Thoracic aorta (tissue), 2 donors: ENCODE measurements at regions not wholly inside any gene's neighbourhood (a gene's known extent, or its start where the extent isn't known, plus 50 kb on each side); places are given as distances from the start of the nearest gene placed in this dataset.
A peak's percentile ranks its signal among the peaks of the same experiment; 100 is the strongest.
"Not testable (repeated sequence)": the region's sequence is repeated elsewhere in the genome, so short reads cannot be mapped to it uniquely, and the experiment has no call there.

Experiments used
- ATAC-seq: fragments of 150-250 bp; one replicate; pipeline ENCODE4 v1.8.0; 2017; ENCODE audit warnings: low read depth; ENCODE audit not compliant: insufficient number of reproducible peaks, low FRiP score
- DNase-seq: peaks from one replicate; pipeline ENCODE4 v3.0.0-alpha.2; 2020; ENCODE audit warnings: low spot score
- H3K27ac ChIP-seq, 2 donors: fragments of 200-600 bp; sonication (generic); 1 replicate in 1 of 2; 2 replicates in 1 of 2; pipeline ENCODE4 v1.5.1; 2016; ENCODE audit warnings: mild to moderate bottlenecking in 2 of 2, moderate library complexity in 2 of 2
- H3K27me3 ChIP-seq: fragments of 200-600 bp; sonication (generic); replicated peaks from 2 replicates; pipeline ENCODE4 v1.6.0; 2016; ENCODE audit warnings: mild to moderate bottlenecking; ENCODE audit not compliant: insufficient read depth
- H3K36me3 ChIP-seq: fragments of 200-600 bp; sonication (generic); one replicate; pipeline ENCODE4 v1.5.1; 2016
- H3K4me1 ChIP-seq, 2 donors: fragments of 200-600 bp; sonication (generic); 1 replicate in 1 of 2; 2 replicates in 1 of 2; pipeline versions ENCODE4 v1.5.1 to v1.6.0; 2016; ENCODE audit warnings: low read depth in 2 of 2, mild to moderate bottlenecking in 1 of 2; ENCODE audit not compliant: control insufficient read depth in 1 of 2
- H3K4me3 ChIP-seq: fragments of 200-600 bp; sonication (generic); 2 replicates; pipeline ENCODE4 v1.5.1; 2016; ENCODE audit warnings: mild to moderate bottlenecking
- H3K9me3 ChIP-seq: fragments of 200-600 bp; sonication (generic); 2 replicates; pipeline ENCODE4 v1.5.1; 2016

GRCh38 chr15:32536507-32537172, 56.6 kb upstream of the GOLGA8N start:
- ATAC-seq (peak; percentile 97), DNase-seq (peak; percentile 1)
- H3K4me1 ChIP-seq, H3K27me3 ChIP-seq, H3K9me3 ChIP-seq, H3K36me3 ChIP-seq: not testable (repeated sequence)
- peak overlapping the region; percentile 79 for H3K4me3 ChIP-seq
- peak overlapping the region; percentile 61 to 85 for H3K27ac ChIP-seq

GRCh38 chr15:32536057-32536493, 57.2 kb upstream of the GOLGA8N start:
- H3K4me1 ChIP-seq, H3K9me3 ChIP-seq, H3K4me3 ChIP-seq, H3K27me3 ChIP-seq, H3K36me3 ChIP-seq, H3K27ac ChIP-seq, DNase-seq, ATAC-seq: not testable (repeated sequence)

- H3K9me3 ChIP-seq, H3K36me3 ChIP-seq: not testable (repeated sequence)
Observed at GRCh38 chr15:32535150-32535898, 57.9 kb upstream of the GOLGA8N start.

GRCh38 chr15:32522900-32523299, 67.5 kb upstream of the GOLGA8O start:
- H3K27me3 ChIP-seq, H3K4me1 ChIP-seq, H3K27ac ChIP-seq, DNase-seq, H3K9me3 ChIP-seq, ATAC-seq, H3K4me3 ChIP-seq, H3K36me3 ChIP-seq: not testable (repeated sequence)

More at GRCh38 chr15:32535150-32535898, 57.9 kb upstream of the GOLGA8N start:
- DNase-seq, H3K4me3 ChIP-seq, H3K27me3 ChIP-seq, H3K27ac ChIP-seq, H3K4me1 ChIP-seq, ATAC-seq: not testable (repeated sequence)

GRCh38 chr15:32522421-32522820, 67.0 kb upstream of the GOLGA8O start:
- ATAC-seq, H3K4me1 ChIP-seq, DNase-seq, H3K27ac ChIP-seq, H3K36me3 ChIP-seq, H3K4me3 ChIP-seq, H3K27me3 ChIP-seq, H3K9me3 ChIP-seq: not testable (repeated sequence)

- H3K9me3 ChIP-seq, H3K4me1 ChIP-seq, H3K27ac ChIP-seq, H3K4me3 ChIP-seq, H3K27me3 ChIP-seq, H3K36me3 ChIP-seq, ATAC-seq, DNase-seq: not testable (repeated sequence)
Observed at GRCh38 chr15:32518976-32519375, 63.5 kb upstream of the GOLGA8O start.

GRCh38 chr15:32518013-32518412, 62.6 kb upstream of the GOLGA8O start:
- H3K27me3 ChIP-seq, H3K36me3 ChIP-seq, H3K27ac ChIP-seq, ATAC-seq, H3K4me1 ChIP-seq, DNase-seq, H3K9me3 ChIP-seq, H3K4me3 ChIP-seq: not testable (repeated sequence)

GRCh38 chr15:32516954-32517353, 61.5 kb upstream of the GOLGA8O start:
- not testable (repeated sequence) for H3K4me1 ChIP-seq, H3K4me3 ChIP-seq, H3K27me3 ChIP-seq, H3K9me3 ChIP-seq, DNase-seq, H3K36me3 ChIP-seq, H3K27ac ChIP-seq, ATAC-seq

GRCh38 chr15:32513378-32513777, 57.9 kb upstream of the GOLGA8O start:
- H3K9me3 ChIP-seq, DNase-seq, H3K4me3 ChIP-seq, H3K4me1 ChIP-seq, ATAC-seq, H3K27ac ChIP-seq, H3K27me3 ChIP-seq, H3K36me3 ChIP-seq: not testable (repeated sequence)

GRCh38 chr15:32510027-32510426, 54.6 kb upstream of the GOLGA8O start:
- not testable (repeated sequence) for H3K4me3 ChIP-seq, H3K9me3 ChIP-seq, DNase-seq

GRCh38 chr15:32508081-32508480, 52.6 kb upstream of the GOLGA8O start:
- H3K36me3 ChIP-seq, H3K4me3 ChIP-seq, H3K4me1 ChIP-seq, H3K9me3 ChIP-seq, H3K27me3 ChIP-seq, DNase-seq, ATAC-seq, H3K27ac ChIP-seq: not testable (repeated sequence)

More at GRCh38 chr15:32510027-32510426, 54.6 kb upstream of the GOLGA8O start:
- not testable (repeated sequence) for H3K27me3 ChIP-seq, H3K27ac ChIP-seq, ATAC-seq, H3K36me3 ChIP-seq, H3K4me1 ChIP-seq

GRCh38 chr15:32506787-32507186, 51.4 kb upstream of the GOLGA8O start:
- H3K9me3 ChIP-seq, H3K27me3 ChIP-seq, H3K4me3 ChIP-seq, DNase-seq, H3K36me3 ChIP-seq, H3K27ac ChIP-seq, H3K4me1 ChIP-seq, ATAC-seq: not testable (repeated sequence)
